HCT116 (cell line): ENCODE measurements at regions not wholly inside any gene's neighbourhood (a gene's known extent, or its start where the extent isn't known, plus 50 kb on each side); places are given as distances from the start of the nearest gene placed in this dataset.

Experiments
- ATAC-seq: fragments of 200-7000 bp; cut with Tn5 transposase; 2 replicates; pipeline ENCODE4 v1.9.1; 2020; ENCODE audit warnings: mild to moderate bottlenecking, moderate library complexity
- BruUV-seq: library from RNA; stranded (reverse); fragments of 400-500 nt; replicated peaks from 2 replicates; lab custom pipeline; 2021; lab: Mats Ljungman, UMichigan
- CTCF ChIA-PET: fragments of 300-600 bp; sonication (Branson Sonifier 250); formaldehyde crosslinking; loops from one replicate; lab custom pipeline; 2021; ENCODE audit warnings: antibody characterized with exemption; lab: Charles Lee
- POLR2A ChIA-PET: fragments of 300-600, 350-600 bp; sonication (Branson Sonifier 250); formaldehyde crosslinking; loops from one replicate; lab custom pipeline; 2021; ENCODE audit warnings: antibody characterized with exemption; lab: Charles Lee
- RAD21 ChIA-PET, 2 experiments: fragments of 300-600 bp; sonication (Branson Sonifier 250); formaldehyde crosslinking; loops; one replicate each; lab custom pipeline; 2023; ENCODE audit warnings: low total read pairs in 2 of 2; ENCODE audit not compliant: uncharacterized antibody in 2 of 2, unreplicated experiment in 2 of 2, low non-redundant PET in 1 of 2; lab: Charles Lee
- DNase-seq: peaks from one replicate; pipeline ENCODE4 v3.0.0-alpha.2; 2010; ENCODE audit warnings: low read depth, low spot score
- H2AFZ ChIP-seq: fragments of 200-600 bp; shearing (Covaris generic), sonication (generic); 2 replicates; pipeline ENCODE4 v1.6.1; 2017; ENCODE audit warnings: low read depth, mixed run types, mixed read lengths, antibody characterized with exemption, low read length; ENCODE audit not compliant: poor library complexity, severe bottlenecking
- H3K27ac ChIP-seq: 2 replicates; pipeline ENCODE4 v1.5.1; 2012; ENCODE audit warnings: low read depth, low read length
- H3K27me3 ChIP-seq: fragments of 200-600 bp; sonication (generic); 2 replicates; pipeline ENCODE4 v1.6.1; 2016; ENCODE audit warnings: mixed run types, low read length, mixed read lengths; ENCODE audit not compliant: insufficient read depth
- H3K36me3 ChIP-seq, 2 experiments: fragments of 200-500 bp in 1 of 2; fragments of 200-600 bp in 1 of 2; sonication (Bioruptor generic) in 1 of 2; sonication (generic) in 1 of 2; 2 replicates each; pipeline versions ENCODE4 v1.5.1 to v1.6.1; 2014 to 2016; ENCODE audit warnings: low read length in 2 of 2, inconsistent platforms in 1 of 2, mixed read lengths in 1 of 2, mixed run types in 1 of 2; ENCODE audit not compliant: insufficient read depth in 2 of 2, control insufficient read depth in 1 of 2
- H3K4me1 ChIP-seq, 2 experiments: fragments of 200-600 bp in 1 of 2; sonication (generic) in 1 of 2; 2 replicates each; pipeline versions ENCODE4 v1.5.1 to v1.6.1; 2012 to 2017; ENCODE audit warnings: low read length in 2 of 2, inconsistent platforms in 1 of 2, mild to moderate bottlenecking in 1 of 2, mixed read lengths in 1 of 2, mixed run types in 1 of 2, moderate library complexity in 1 of 2; ENCODE audit not compliant: insufficient read depth in 2 of 2, control insufficient read depth in 1 of 2
- H3K4me2 ChIP-seq: fragments of 200-600 bp; sonication (generic); 2 replicates; pipeline ENCODE4 v1.6.1; 2017; ENCODE audit warnings: mixed run types, low read length, mixed read lengths
- H3K4me3 ChIP-seq, 2 experiments: fragments of 200-600 bp in 1 of 2; sonication (generic) in 1 of 2; replicated peaks in 1 of 2; 2 replicates each; pipeline ENCODE4 v1.5.1; 2011 to 2016; ENCODE audit warnings: low read length in 2 of 2, control low read depth in 1 of 2, low read depth in 1 of 2, mild to moderate bottlenecking in 1 of 2, mixed read lengths in 1 of 2, mixed run types in 1 of 2
- H3K79me2 ChIP-seq: fragments of 200-600 bp; sonication (generic); 2 replicates; pipeline ENCODE4 v1.6.1; 2017; ENCODE audit warnings: mild to moderate bottlenecking, mixed run types, low read length, moderate library complexity, mixed read lengths; ENCODE audit not compliant: insufficient read depth
- H3K9ac ChIP-seq: fragments of 200-600 bp; sonication (generic); 2 replicates; pipeline ENCODE4 v1.6.1; 2016; ENCODE audit warnings: low read length, mixed read lengths
- H3K9me2 ChIP-seq: fragments of 200-600 bp; sonication (generic), shearing (Covaris generic); 2 replicates; pipeline ENCODE4 v1.6.1; 2017; ENCODE audit warnings: mixed run types, mild to moderate bottlenecking, moderate library complexity; ENCODE audit not compliant: insufficient read depth
- H3K9me3 ChIP-seq, 2 experiments: fragments of 200-500 bp in 1 of 2; fragments of 200-600 bp in 1 of 2; sonication (Bioruptor generic) in 1 of 2; sonication (generic) in 1 of 2; 2 replicates each; pipeline ENCODE4 v1.6.1; 2014 to 2017; ENCODE audit warnings: low read length in 2 of 2, mixed read lengths in 2 of 2, inconsistent platforms in 1 of 2, low read depth in 1 of 2, mild to moderate bottlenecking in 1 of 2, mixed run types in 1 of 2, moderate library complexity in 1 of 2; ENCODE audit not compliant: control insufficient read depth in 1 of 2, insufficient read depth in 1 of 2
- H4K20me1 ChIP-seq: fragments of 200-600 bp; sonication (generic), shearing (Covaris generic); 2 replicates; pipeline ENCODE4 v1.6.1; 2017; ENCODE audit warnings: mixed run types, mild to moderate bottlenecking, moderate library complexity; ENCODE audit not compliant: insufficient read depth
- CEBPB ChIP-seq: IDR thresholded peaks from 2 replicates; pipeline ENCODE4 v1.6.1; 2012; ENCODE audit warnings: low read depth
- EGR1 ChIP-seq: IDR thresholded peaks from 2 replicates; pipeline ENCODE4 v1.6.1; 2012; ENCODE audit warnings: low read depth
- ELF1 ChIP-seq: IDR thresholded peaks from 2 replicates; pipeline ENCODE4 v1.6.1; 2012; ENCODE audit warnings: low read depth, borderline replicate concordance
- EZH2 ChIP-seq: fragments of 200-600 bp; sonication (generic); IDR thresholded peaks from 2 replicates; pipeline ENCODE4 v1.6.1; 2017; ENCODE audit warnings: antibody characterized with exemption, mixed run types
- FOSL1 ChIP-seq: IDR thresholded peaks from 2 replicates; pipeline ENCODE4 v1.6.1; 2012; ENCODE audit warnings: low read depth
- JUND ChIP-seq: IDR thresholded peaks from 2 replicates; pipeline ENCODE4 v1.6.1; 2012
- POLR2A ChIP-seq: IDR thresholded peaks from 2 replicates; pipeline ENCODE4 v1.7.0; 2011; ENCODE audit warnings: borderline replicate concordance; ENCODE audit not compliant: insufficient read depth, insufficient read length; ENCODE audit errors: extremely low read depth
- POLR2AphosphoS5 ChIP-seq: IDR thresholded peaks from 2 replicates; pipeline ENCODE4 v1.6.1; 2011; ENCODE audit warnings: mild to moderate bottlenecking, low read depth, low read length, moderate library complexity
- SIN3A ChIP-seq: IDR thresholded peaks from 2 replicates; pipeline ENCODE4 v1.6.1; 2012; ENCODE audit warnings: low read depth
- SP1 ChIP-seq: IDR thresholded peaks from 2 replicates; pipeline ENCODE4 v1.6.1; 2012; ENCODE audit warnings: low read depth
- SRF ChIP-seq: IDR thresholded peaks from 2 replicates; pipeline ENCODE4 v1.6.1; 2012; ENCODE audit warnings: low read depth
- TCF7L2 ChIP-seq: IDR thresholded peaks from 2 replicates; pipeline ENCODE4 v1.7.0; 2011; ENCODE audit warnings: borderline replicate concordance, inconsistent platforms; ENCODE audit not compliant: insufficient read depth, insufficient read length; ENCODE audit errors: extremely low read depth
- YY1 ChIP-seq: IDR thresholded peaks from 2 replicates; pipeline ENCODE4 v1.6.1; 2011; ENCODE audit warnings: low read length, low read depth, moderate library complexity, mild to moderate bottlenecking; ENCODE audit not compliant: insufficient replicate concordance; ENCODE audit errors: extremely low read depth
- ZFX ChIP-seq: fragments of 450-650 bp; IDR thresholded peaks from 2 replicates; pipeline ENCODE4 v1.6.1; 2017
- ZNF274 ChIP-seq: fragments of 200-500 bp; sonication (Bioruptor generic); IDR thresholded peaks from 2 replicates; pipeline ENCODE4 v1.6.1; 2014; ENCODE audit warnings: mild to moderate bottlenecking, low read depth, low read length, inconsistent platforms
- intact Hi-C: fragments of 100-400 bp; cut with micrococcal nuclease; formaldehyde crosslinking; loops from 2 replicates; pipeline ENCODE4 v1.10.0; 2022
- TF ChIP-seq, protein P1 (sequence below): IDR thresholded peaks from 2 replicates; pipeline ENCODE4 v1.6.1; 2012; ENCODE audit warnings: low read depth
- TF ChIP-seq, protein P2 (sequence below): IDR thresholded peaks from 2 replicates; pipeline ENCODE4 v1.6.1; 2011; ENCODE audit warnings: mild to moderate bottlenecking, low read length, moderate library complexity; ENCODE audit not compliant: insufficient replicate concordance; ENCODE audit errors: extremely low read depth

DNA sequence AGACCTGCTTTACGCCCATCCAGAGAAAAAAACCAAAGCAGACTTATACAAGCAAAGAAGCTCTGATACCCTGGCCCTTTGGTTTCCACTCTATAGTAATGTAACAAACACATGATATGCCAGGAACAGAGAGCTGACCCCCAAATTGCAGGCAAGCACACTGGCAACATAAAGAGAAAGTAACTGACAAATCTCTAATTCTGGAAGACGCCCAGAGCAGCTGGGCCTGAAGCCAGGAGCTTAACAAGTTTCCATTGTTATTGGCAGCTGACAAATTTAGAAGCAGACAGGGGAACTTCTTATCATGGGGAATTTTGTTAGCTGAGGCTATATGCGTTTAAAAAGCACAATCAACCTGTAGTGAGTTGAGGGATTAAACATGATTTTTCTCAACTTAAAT is 158.0 kb downstream of the DLEU7 start:
- CTCF ChIA-PET: no interaction called here
- no peaks in the 10 kb centered on the region for H3K36me3 ChIP-seq
- no peaks in the 10 kb centered on the region for H3K4me1 ChIP-seq
- TF ChIP-seq SP1 (no peak), YY1 (no peak), CEBPB (no peak), EZH2 (no peak), ZNF274 (no peak), SRF (no peak), SIN3A (no peak)
- TF ChIP-seq, all 23 proteins: peak for 0
- no peaks in the 10 kb centered on the region for H4K20me1 ChIP-seq
- no peaks in the 10 kb centered on the region for H3K79me2 ChIP-seq
- intact Hi-C loops: no loop called here
- no TSS peak for BruUV-seq
- no peaks in the 10 kb centered on the region for H3K9me2 ChIP-seq
- no peaks in the 10 kb centered on the region for H3K27me3 ChIP-seq
- ATAC-seq: no peak
- no peak overlapping the region for H3K4me2 ChIP-seq
- ChIA-PET POLR2A (interaction anchor here (0.8 kb wide), 1 partner anchor 29 kb away, joined by 3 read pairs; no protein-coding TSS in a partner anchor), RAD21 (no interaction called here)
- H2AFZ ChIP-seq: no peak overlapping the region
- no peak for DNase-seq
- no peaks in the 10 kb centered on the region for H3K9me3 ChIP-seq
- H3K9ac ChIP-seq: no peak overlapping the region
- H3K27ac ChIP-seq: no peak overlapping the region
- no peak overlapping the region for H3K4me3 ChIP-seq

DNA sequence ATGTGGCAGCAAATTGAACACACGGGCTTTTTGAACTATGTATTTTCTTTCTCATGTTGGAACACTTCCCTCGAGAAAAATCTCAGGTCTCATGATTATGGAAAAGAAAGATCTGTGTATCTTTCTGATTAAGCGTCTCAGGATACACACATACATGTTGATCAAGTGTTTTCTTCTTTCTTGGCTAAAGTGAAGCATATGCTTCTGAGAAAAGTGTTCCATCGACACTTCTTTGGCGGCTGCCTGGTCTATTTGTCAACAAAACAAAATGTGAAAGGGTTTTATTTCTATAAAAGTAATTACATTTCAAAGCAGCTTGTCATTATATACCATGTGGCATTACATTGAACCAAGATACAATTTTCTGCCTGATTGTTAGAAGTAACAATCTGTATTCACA is 157.5 kb downstream of the DLEU7 start:
- no peaks in the 10 kb centered on the region for H3K9me2 ChIP-seq
- H3K9me3 ChIP-seq: no peaks in the 10 kb centered on the region
- ChIA-PET POLR2A (no interaction called here), CTCF (no interaction called here), RAD21 (no interaction called here)
- ATAC-seq (no peak), DNase-seq (no peak)
- H3K27ac ChIP-seq: no peak overlapping the region
- H3K79me2 ChIP-seq: no peaks in the 10 kb centered on the region
- H3K36me3 ChIP-seq: no peaks in the 10 kb centered on the region
- no peaks in the 10 kb centered on the region for H3K4me1 ChIP-seq
- BruUV-seq: no TSS peak
- H3K27me3 ChIP-seq: no peaks in the 10 kb centered on the region
- no peak overlapping the region for H3K4me2 ChIP-seq
- no peak overlapping the region for H3K9ac ChIP-seq
- H2AFZ ChIP-seq: no peak overlapping the region
- H4K20me1 ChIP-seq: no peaks in the 10 kb centered on the region
- H3K4me3 ChIP-seq: no peak overlapping the region
- intact Hi-C loops: no loop called here
- TF ChIP-seq, protein P1, sequence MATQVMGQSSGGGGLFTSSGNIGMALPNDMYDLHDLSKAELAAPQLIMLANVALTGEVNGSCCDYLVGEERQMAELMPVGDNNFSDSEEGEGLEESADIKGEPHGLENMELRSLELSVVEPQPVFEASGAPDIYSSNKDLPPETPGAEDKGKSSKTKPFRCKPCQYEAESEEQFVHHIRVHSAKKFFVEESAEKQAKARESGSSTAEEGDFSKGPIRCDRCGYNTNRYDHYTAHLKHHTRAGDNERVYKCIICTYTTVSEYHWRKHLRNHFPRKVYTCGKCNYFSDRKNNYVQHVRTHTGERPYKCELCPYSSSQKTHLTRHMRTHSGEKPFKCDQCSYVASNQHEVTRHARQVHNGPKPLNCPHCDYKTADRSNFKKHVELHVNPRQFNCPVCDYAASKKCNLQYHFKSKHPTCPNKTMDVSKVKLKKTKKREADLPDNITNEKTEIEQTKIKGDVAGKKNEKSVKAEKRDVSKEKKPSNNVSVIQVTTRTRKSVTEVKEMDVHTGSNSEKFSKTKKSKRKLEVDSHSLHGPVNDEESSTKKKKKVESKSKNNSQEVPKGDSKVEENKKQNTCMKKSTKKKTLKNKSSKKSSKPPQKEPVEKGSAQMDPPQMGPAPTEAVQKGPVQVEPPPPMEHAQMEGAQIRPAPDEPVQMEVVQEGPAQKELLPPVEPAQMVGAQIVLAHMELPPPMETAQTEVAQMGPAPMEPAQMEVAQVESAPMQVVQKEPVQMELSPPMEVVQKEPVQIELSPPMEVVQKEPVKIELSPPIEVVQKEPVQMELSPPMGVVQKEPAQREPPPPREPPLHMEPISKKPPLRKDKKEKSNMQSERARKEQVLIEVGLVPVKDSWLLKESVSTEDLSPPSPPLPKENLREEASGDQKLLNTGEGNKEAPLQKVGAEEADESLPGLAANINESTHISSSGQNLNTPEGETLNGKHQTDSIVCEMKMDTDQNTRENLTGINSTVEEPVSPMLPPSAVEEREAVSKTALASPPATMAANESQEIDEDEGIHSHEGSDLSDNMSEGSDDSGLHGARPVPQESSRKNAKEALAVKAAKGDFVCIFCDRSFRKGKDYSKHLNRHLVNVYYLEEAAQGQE: no peak
- no peak for TF ChIP-seq SP1
- TF ChIP-seq SRF: no peak
- TF ChIP-seq EZH2: no peak
- no peak for TF ChIP-seq TCF7L2
- TF ChIP-seq ZNF274: no peak
- TF ChIP-seq FOSL1: no peak
- TF ChIP-seq POLR2AphosphoS5: no peak
- TF ChIP-seq JUND: no peak
- TF ChIP-seq ZFX: no peak
- no peak for TF ChIP-seq POLR2A
- TF ChIP-seq ELF1: no peak
- TF ChIP-seq EGR1: no peak
- TF ChIP-seq, protein P2, sequence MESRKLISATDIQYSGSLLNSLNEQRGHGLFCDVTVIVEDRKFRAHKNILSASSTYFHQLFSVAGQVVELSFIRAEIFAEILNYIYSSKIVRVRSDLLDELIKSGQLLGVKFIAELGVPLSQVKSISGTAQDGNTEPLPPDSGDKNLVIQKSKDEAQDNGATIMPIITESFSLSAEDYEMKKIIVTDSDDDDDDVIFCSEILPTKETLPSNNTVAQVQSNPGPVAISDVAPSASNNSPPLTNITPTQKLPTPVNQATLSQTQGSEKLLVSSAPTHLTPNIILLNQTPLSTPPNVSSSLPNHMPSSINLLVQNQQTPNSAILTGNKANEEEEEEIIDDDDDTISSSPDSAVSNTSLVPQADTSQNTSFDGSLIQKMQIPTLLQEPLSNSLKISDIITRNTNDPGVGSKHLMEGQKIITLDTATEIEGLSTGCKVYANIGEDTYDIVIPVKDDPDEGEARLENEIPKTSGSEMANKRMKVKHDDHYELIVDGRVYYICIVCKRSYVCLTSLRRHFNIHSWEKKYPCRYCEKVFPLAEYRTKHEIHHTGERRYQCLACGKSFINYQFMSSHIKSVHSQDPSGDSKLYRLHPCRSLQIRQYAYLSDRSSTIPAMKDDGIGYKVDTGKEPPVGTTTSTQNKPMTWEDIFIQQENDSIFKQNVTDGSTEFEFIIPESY: no peak
